H9 (cell line): ENCODE measurements at regions not wholly inside any gene's neighbourhood (a gene's known extent, or its start where the extent isn't known, plus 50 kb on each side); places are given as distances from the start of the nearest gene placed in this dataset.

Experiments used
- DNase-seq: peaks from one replicate; pipeline ENCODE4 v3.0.0-alpha.2; 2017
- H2AFZ ChIP-seq: one replicate; pipeline ENCODE4 v1.6.1; 2013; ENCODE audit warnings: mild to moderate bottlenecking, low read length, control low read depth, moderate library complexity
- H2AK5ac ChIP-seq: 2 replicates; pipeline ENCODE4 v1.6.1; 2013; ENCODE audit warnings: low read length, control low read depth, mixed read lengths; ENCODE audit not compliant: insufficient read length
- H2BK120ac ChIP-seq: one replicate; pipeline ENCODE4 v1.6.1; 2013; ENCODE audit warnings: low read depth, mild to moderate bottlenecking, low read length, control low read depth, inconsistent platforms; ENCODE audit not compliant: poor library complexity, severe bottlenecking
- H2BK12ac ChIP-seq: 2 replicates; pipeline ENCODE4 v1.6.1; 2013; ENCODE audit warnings: low read length, control low read depth, mixed read lengths, low read depth; ENCODE audit not compliant: insufficient read length
- H2BK15ac ChIP-seq: 2 replicates; pipeline ENCODE4 v1.6.1; 2013; ENCODE audit warnings: low read depth, low read length, control low read depth
- H2BK20ac ChIP-seq: one replicate; pipeline ENCODE4 v1.6.1; 2013; ENCODE audit warnings: low read depth, mild to moderate bottlenecking, low read length, control low read depth, inconsistent platforms; ENCODE audit not compliant: poor library complexity, severe bottlenecking
- H2BK5ac ChIP-seq: 2 replicates; pipeline ENCODE4 v1.6.1; 2013; ENCODE audit warnings: low read length, control low read depth, mixed read lengths; ENCODE audit not compliant: insufficient read length
- H3K14ac ChIP-seq: 2 replicates; pipeline ENCODE4 v1.6.1; 2013; ENCODE audit warnings: low read length, control low read depth; ENCODE audit not compliant: insufficient read depth
- H3K18ac ChIP-seq: 2 replicates; pipeline ENCODE4 v1.6.1; 2013; ENCODE audit warnings: low read depth, mild to moderate bottlenecking, mixed read lengths, low read length, control low read depth; ENCODE audit not compliant: insufficient read length
- H3K23ac ChIP-seq: 2 replicates; pipeline ENCODE4 v1.6.1; 2013; ENCODE audit warnings: low read length, control low read depth, mixed read lengths, low read depth; ENCODE audit not compliant: insufficient read length
- H3K23me2 ChIP-seq: 2 replicates; pipeline ENCODE4 v1.6.1; 2013; ENCODE audit warnings: low read depth, mild to moderate bottlenecking, mixed read lengths, low read length, control low read depth; ENCODE audit not compliant: insufficient read length, poor library complexity, severe bottlenecking
- H3K27ac ChIP-seq: 2 replicates; pipeline ENCODE4 v1.5.1; 2013; ENCODE audit warnings: low read length, control low read depth, mixed read lengths, low read depth; ENCODE audit not compliant: insufficient read length
- H3K27me3 ChIP-seq: 2 replicates; pipeline ENCODE4 v1.6.1; 2013; ENCODE audit warnings: low read length, control low read depth, inconsistent platforms; ENCODE audit not compliant: insufficient read depth
- H3K4ac ChIP-seq: 2 replicates; pipeline ENCODE4 v1.6.1; 2013; ENCODE audit warnings: low read depth, mild to moderate bottlenecking, control low read depth, inconsistent platforms, low read length, moderate library complexity
- H3K4me1 ChIP-seq: 2 replicates; pipeline ENCODE4 v1.6.1; 2013; ENCODE audit warnings: low read length, control low read depth, inconsistent platforms; ENCODE audit not compliant: insufficient read depth
- H3K4me2 ChIP-seq: 2 replicates; pipeline ENCODE4 v1.6.1; 2013; ENCODE audit warnings: low read length, control low read depth, mixed read lengths; ENCODE audit not compliant: insufficient read length, insufficient read depth
- H3K56ac ChIP-seq: 2 replicates; pipeline ENCODE4 v1.6.1; 2013; ENCODE audit warnings: low read depth, mild to moderate bottlenecking, mixed read lengths, low read length, control low read depth; ENCODE audit not compliant: insufficient read length
- H3K79me1 ChIP-seq: 2 replicates; pipeline ENCODE4 v1.6.1; 2013; ENCODE audit warnings: low read depth, mild to moderate bottlenecking, moderate library complexity, low read length, control low read depth, inconsistent platforms; ENCODE audit not compliant: insufficient read depth, poor library complexity, severe bottlenecking
- H3K79me2 ChIP-seq: 2 replicates; pipeline ENCODE4 v1.6.1; 2013; ENCODE audit warnings: low read length, control low read depth, inconsistent platforms; ENCODE audit not compliant: insufficient read depth
- H3K9ac ChIP-seq: 2 replicates; pipeline ENCODE4 v1.6.1; 2013; ENCODE audit warnings: low read length, control low read depth, mixed read lengths; ENCODE audit not compliant: insufficient read length; ENCODE audit errors: extremely low read depth
- H3K9me3 ChIP-seq: one replicate; pipeline ENCODE4 v1.6.1; 2013; ENCODE audit warnings: low read depth, low read length, inconsistent platforms; ENCODE audit not compliant: control insufficient read depth
- H3T11ph ChIP-seq: one replicate; pipeline ENCODE4 v1.6.1; 2013; ENCODE audit warnings: mild to moderate bottlenecking, low read length, control low read depth, inconsistent platforms
- H4K20me1 ChIP-seq: one replicate; pipeline ENCODE4 v1.6.1; 2013; ENCODE audit not compliant: control insufficient read depth, insufficient read length, insufficient read depth
- H4K5ac ChIP-seq: 2 replicates; pipeline ENCODE4 v1.6.1; 2013; ENCODE audit warnings: low read depth, mild to moderate bottlenecking, mixed read lengths, low read length, control low read depth; ENCODE audit not compliant: insufficient read length
- H4K8ac ChIP-seq: replicated peaks from 2 replicates; pipeline ENCODE4 v1.6.1; 2013; ENCODE audit warnings: low read length, control low read depth, mixed read lengths, low read depth; ENCODE audit not compliant: insufficient read length
- H4K91ac ChIP-seq: 2 replicates; pipeline ENCODE4 v1.6.1; 2013; ENCODE audit warnings: low read depth, mild to moderate bottlenecking, moderate library complexity, mixed read lengths, low read length, control low read depth; ENCODE audit not compliant: insufficient read length
- H3K27ac Mint-ChIP-seq, 3 experiments: 2 replicates in 2 of 3; 3 replicates in 1 of 3; pipeline ENCODE4 v1.8.0; 2020 to 2021; ENCODE audit warnings: mixed read lengths in 3 of 3, mild to moderate bottlenecking in 1 of 3, moderate library complexity in 1 of 3
- H3K27me3 Mint-ChIP-seq: 2 replicates; pipeline ENCODE4 v1.8.0; 2021; ENCODE audit warnings: low read depth, mild to moderate bottlenecking, moderate library complexity, mixed read lengths
- H3K36me3 Mint-ChIP-seq, 3 experiments: 2 replicates in 2 of 3; 3 replicates in 1 of 3; pipeline ENCODE4 v1.8.0; 2020 to 2021; ENCODE audit warnings: low read depth in 3 of 3, mixed read lengths in 3 of 3; ENCODE audit not compliant: insufficient read depth in 1 of 3
- H3K4me1 Mint-ChIP-seq, 2 experiments: 2 replicates each; pipeline ENCODE4 v1.8.0; 2020; ENCODE audit warnings: mixed read lengths in 2 of 2
- H3K4me3 Mint-ChIP-seq, 2 experiments: 2 replicates in 1 of 2; 3 replicates in 1 of 2; pipeline ENCODE4 v1.8.0; 2020 to 2021; ENCODE audit warnings: mild to moderate bottlenecking in 2 of 2, mixed read lengths in 2 of 2, moderate library complexity in 1 of 2
- H3K9me3 Mint-ChIP-seq, 2 experiments: 2 replicates in 1 of 2; 3 replicates in 1 of 2; pipeline ENCODE4 v1.8.0; 2020; ENCODE audit warnings: mild to moderate bottlenecking in 2 of 2, mixed read lengths in 2 of 2, moderate library complexity in 1 of 2
- WGBS: extraction: QIAGEN DNeasy Blood & Tissue Kit; methylation state at CpG from one replicate; pipeline ENCODE4 v1.1.7; 2013; ENCODE audit warnings: missing lambda C conversion rate, low lambda C conversion rate, mixed read lengths; ENCODE audit not compliant: insufficient read length; ENCODE audit errors: extremely low coverage; 5-methylcytosine and 5-hydroxymethylcytosine counted together
- TF ChIP-seq, protein P1 (sequence below): fragments of 200-600 bp; sonication (generic); conservative IDR thresholded peaks from 3 replicates; pipeline ENCODE4 v1.8.0; 2021; ENCODE audit warnings: antibody characterized with exemption, mild to moderate bottlenecking

DNA sequence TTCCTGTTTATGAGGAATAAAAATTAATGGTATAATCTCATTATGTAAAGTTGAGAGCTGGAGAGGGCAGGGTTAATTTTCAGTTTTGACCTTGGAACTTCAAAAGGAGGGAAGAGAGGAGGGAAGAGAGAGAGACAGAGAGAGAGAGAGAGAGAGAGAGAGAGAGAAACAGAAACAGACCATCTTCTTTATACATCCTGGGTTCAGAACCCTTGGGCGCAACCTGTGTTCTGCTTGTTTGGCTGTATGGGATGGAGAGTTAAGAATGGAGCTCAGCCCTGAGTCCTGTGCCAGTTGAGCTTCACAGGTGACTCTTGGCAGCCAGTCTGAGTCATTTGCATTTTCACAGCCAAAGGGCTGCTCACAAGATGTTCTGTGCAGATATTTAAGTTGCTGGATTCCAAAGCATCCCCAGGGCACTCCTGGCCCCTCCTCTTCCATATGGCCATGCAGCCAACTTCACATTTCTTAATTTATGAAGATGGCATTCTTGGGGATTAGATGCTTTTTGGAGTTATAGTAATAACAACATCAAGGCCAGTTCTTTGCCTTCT lies 143.5 kb downstream of the CARTPT start:
- Mint-ChIP-seq H3K4me3 (no peak overlapping the region), H3K36me3 (no peaks in the 10 kb centered on the region; a peak in 1 of 7 replicates), H3K9me3 (peaks cover 0 to 3% of the 10 kb centered on the region in 2 experiments; a peak in 2 of 5 replicates), H3K27ac (no peak overlapping the region), H3K4me1 (peaks cover 18 to 21% of the 10 kb centered on the region in 2 experiments), H3K27me3 (no peaks in the 10 kb centered on the region)
- H2BK120ac ChIP-seq, result no peak overlapping the region
- H2AFZ ChIP-seq, result no peak overlapping the region
- H3K27me3 ChIP-seq, result no peaks in the 10 kb centered on the region
- H3K4ac ChIP-seq, result no peak overlapping the region
- H3K79me1 ChIP-seq, result no peaks in the 10 kb centered on the region
- H2BK5ac ChIP-seq, result no peak overlapping the region
- H4K20me1 ChIP-seq, result no peaks in the 10 kb centered on the region
- no peak overlapping the region for H4K8ac ChIP-seq
- TF ChIP-seq, protein P1, sequence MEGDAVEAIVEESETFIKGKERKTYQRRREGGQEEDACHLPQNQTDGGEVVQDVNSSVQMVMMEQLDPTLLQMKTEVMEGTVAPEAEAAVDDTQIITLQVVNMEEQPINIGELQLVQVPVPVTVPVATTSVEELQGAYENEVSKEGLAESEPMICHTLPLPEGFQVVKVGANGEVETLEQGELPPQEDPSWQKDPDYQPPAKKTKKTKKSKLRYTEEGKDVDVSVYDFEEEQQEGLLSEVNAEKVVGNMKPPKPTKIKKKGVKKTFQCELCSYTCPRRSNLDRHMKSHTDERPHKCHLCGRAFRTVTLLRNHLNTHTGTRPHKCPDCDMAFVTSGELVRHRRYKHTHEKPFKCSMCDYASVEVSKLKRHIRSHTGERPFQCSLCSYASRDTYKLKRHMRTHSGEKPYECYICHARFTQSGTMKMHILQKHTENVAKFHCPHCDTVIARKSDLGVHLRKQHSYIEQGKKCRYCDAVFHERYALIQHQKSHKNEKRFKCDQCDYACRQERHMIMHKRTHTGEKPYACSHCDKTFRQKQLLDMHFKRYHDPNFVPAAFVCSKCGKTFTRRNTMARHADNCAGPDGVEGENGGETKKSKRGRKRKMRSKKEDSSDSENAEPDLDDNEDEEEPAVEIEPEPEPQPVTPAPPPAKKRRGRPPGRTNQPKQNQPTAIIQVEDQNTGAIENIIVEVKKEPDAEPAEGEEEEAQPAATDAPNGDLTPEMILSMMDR, result no peak
- H4K91ac ChIP-seq, result no peak overlapping the region
- no peak overlapping the region for H3K56ac ChIP-seq
- DNase-seq, result no peak
- no peak overlapping the region for H3T11ph ChIP-seq
- H2AK5ac ChIP-seq, result no peak overlapping the region
- no CpG with 5 or more reads among the region's 1 CpG for WGBS
- no peak overlapping the region for H3K18ac ChIP-seq
- peaks cover 3% of the 10 kb centered on the region; the same call in 1 of the 2 replicates for H3K4me1 ChIP-seq
- no peaks in the 10 kb centered on the region for H3K23me2 ChIP-seq
- no peak overlapping the region for H2BK20ac ChIP-seq
- no peaks in the 10 kb centered on the region; the same call in 1 of the 2 replicates for H3K79me2 ChIP-seq
- H3K9ac ChIP-seq, result no peak overlapping the region
- H2BK15ac ChIP-seq, result no peak overlapping the region
- H3K14ac ChIP-seq, result no peak overlapping the region
- H4K5ac ChIP-seq, result no peak overlapping the region
- no peak overlapping the region for H3K4me2 ChIP-seq
- no peak overlapping the region for H3K23ac ChIP-seq
- H3K27ac ChIP-seq, result no peak overlapping the region
- H2BK12ac ChIP-seq, result no peak overlapping the region
- no peaks in the 10 kb centered on the region for H3K9me3 ChIP-seq
